GM19035 (cell line): ENCODE measurements at regions not wholly inside any gene's neighbourhood (a gene's known extent, or its start where the extent isn't known, plus 50 kb on each side); places are given as distances from the start of the nearest gene placed in this dataset.

ENCODE experiments used
- ATAC-seq: cut with Tn5 transposase; IDR thresholded peaks from one replicate; pipeline ENCODE4 v1.9.1; 2021; ENCODE audit not compliant: unreplicated experiment

DNA sequence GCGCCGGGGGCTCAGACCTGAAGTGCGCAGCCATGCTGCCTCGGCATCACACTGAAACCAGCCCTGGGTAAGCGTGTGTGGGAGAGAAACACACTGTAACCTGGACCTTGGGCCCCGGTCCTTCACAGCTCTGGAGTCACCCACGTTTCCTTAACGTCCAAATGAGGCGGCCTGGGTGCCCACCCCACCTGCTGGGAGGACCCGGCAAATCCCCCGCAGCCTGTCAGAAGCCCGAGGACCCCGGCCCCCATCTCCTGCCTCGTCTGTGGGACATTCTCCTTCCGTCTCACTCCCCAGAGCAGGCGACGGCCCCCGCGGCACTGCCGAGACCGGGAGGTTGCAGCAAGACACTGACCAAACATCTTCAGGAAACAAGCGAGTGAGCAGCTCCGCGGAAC, 66.5 kb upstream of the GALNT9 start:
- ATAC-seq = no peak

DNA sequence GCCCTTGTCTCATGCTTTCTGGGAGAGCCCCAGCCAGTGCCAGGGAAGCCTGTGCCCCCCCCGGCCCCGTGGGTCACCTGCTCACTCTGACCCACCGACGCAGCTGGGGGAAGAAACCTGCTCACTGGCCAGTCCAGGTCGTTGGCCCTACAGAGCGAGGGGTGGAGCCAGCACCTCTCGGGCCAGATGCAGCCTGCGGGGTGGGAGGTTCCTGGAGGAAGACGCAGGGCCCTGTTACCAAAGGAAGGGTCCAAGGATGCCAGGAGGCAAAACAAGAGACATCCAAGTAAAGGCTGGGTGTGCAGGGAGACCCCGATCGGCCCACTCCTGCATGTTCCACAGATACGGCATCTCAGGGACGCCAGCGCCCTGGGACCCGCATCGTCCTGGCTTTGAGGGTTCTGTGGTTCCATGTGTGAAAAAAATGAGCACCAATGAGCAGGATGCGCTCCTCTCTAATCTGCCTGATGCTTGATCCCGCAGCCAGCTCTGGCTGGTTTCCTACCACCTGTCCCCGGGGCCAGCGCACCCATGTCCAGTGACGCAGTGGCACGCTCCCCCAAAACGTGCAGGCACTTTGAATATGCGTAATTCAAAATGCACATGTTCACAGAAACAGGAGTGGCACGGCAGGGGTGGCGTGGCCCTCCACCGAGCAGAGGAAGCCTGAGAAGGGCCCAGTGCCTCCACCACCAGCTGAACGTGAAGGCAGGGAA, 66.0 kb upstream of the GALNT9 start:
- ATAC-seq = no peak

GRCh38 chr12:132393991-132394949, 64.9 kb upstream of the GALNT9 start:
- no peak for ATAC-seq

- no peak for ATAC-seq
Observed at GRCh38 chr12:132393245-132393795, 63.9 kb upstream of the GALNT9 start.

DNA sequence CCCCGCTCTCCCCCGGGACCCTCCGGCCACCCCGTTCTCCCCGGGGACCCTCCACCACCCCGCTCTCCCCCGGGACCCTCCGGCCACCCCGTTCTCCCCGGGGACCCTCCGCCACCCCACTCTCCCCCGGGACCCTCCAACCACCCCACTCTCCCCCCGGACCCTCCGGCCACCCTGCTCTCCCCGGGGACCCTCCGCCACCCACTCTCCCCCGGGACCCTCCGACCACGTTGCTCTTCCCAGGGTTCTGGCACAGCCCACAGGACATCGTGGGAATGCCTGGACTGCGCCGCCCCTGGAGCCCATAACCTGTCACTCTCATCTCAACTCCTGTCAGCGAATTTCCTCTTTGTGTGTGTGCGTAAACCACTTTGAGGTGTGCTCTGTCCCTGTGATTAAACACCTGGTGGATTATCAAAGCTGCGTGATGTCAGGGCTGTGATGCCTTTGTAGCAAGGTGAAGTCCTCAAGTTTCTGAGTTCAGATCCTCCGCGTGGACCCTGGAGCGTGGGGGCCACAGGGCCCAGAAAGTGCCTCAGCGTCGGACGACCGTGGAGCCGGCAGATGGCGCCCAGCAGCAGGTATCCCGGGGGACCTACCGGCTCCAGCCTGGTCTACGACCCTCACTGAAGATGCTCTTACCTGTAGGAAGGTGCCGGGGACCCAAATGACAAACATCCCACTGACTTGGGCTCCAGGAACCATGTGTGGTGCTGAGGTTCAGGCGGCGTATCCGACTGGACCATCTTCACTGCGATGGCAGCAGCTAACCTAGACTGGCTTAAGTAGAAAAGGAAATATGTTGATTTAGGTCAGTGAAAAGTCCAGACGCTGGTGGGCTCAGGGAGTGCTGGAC, 63.2 kb upstream of the GALNT9 start:
- ATAC-seq = no peak

- ATAC-seq = no peak
Observed at GRCh38 chr12:132391326-132392041, 62.1 kb upstream of the GALNT9 start.

DNA sequence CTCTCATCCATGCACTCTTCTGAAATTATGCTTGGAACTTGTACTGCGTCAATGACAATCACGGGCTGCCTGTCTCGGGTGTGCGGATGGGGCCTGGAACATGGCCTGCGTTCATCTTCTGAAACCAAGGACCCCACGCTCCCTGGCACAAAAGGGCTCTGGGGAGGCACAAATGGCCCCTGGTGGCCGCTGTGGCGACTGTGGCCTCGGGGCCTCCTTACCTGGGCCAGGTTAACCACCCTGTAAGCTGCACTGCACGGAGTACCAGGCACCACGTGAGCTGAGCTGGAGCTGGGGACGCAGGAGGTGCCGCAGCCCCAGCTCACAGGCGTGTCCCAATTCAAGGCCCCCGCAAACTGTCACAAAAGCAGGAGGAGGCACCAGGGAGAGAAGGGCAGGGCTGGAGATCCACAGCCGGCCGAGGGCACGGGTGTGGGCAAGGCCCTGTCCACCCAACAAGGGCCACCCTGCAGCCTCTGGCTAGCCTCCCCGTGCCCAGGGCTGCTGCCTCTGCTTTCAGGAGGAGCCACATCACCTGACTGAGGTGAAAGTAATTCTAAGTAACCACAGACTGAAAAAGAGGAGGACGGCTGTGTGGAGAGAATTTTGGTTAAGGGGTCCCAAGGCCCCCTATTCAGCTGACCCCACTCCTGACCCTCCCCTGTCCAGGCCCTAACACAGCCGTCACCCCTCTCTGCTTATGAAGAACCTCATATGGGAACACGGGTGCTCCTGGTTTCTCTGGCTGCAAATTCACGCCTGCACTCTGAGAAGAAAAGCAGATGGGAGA, 61.1 kb upstream of the GALNT9 start:
- no peak for ATAC-seq

DNA sequence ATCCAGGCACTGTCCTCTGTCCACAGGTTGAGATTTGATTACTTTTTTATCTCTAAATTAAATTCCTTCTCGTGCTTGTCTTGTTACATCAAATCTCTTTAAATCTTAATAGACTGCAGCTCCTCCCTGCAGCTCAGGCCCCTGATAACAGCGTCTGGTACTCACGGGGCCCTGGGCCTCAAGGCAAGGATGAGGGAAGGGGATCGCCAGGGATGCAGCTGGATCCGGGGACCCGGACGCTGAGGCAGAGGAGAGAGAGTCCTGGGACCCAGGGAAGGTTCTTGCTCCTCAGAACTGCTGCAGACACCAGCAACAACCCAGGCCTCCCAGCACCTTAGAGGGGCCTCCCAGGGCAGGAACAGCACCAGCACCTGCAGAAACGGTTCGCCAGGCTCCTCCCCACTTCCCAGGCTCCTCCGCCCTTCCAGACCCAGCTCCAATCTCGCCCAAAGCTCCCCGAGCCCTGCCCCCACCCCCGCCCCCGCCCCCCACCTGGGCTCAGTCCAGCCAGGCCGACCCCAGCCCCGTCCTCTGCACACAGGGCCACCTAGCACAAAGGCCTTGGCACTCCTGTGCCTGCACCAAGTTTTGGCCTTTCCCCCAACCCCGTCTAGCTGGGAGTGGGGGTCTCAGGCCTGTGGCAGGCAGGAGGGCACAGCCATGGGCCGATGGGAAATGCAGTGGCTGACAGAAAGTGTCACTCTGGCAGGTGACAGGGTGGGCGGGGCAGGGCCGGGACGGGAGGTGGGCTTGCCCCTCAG, 60.3 kb upstream of the GALNT9 start:
- ATAC-seq = no peak

DNA sequence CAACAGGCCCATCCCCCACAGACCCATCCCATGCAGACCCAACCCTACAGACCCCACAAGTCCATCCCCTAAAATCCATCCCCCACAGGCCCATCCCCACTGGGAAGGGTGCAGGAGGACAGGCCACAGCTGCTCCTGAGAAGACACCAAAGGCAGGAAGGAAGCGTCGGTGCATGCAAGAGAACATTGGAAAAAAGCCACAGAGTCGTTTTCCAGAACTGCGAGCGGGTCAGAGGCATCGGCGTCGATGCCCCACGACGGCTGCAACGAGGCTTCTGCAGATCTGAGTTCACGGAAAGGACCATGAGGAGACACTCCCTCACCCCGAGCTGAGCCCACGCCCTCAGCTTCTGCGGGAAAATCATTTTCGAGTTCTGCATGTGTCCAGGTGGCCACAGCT, 59.6 kb upstream of the GALNT9 start:
- ATAC-seq = no peak

GRCh38 chr12:132388379-132389015, 59.1 kb upstream of the GALNT9 start:
- no peak for ATAC-seq

DNA sequence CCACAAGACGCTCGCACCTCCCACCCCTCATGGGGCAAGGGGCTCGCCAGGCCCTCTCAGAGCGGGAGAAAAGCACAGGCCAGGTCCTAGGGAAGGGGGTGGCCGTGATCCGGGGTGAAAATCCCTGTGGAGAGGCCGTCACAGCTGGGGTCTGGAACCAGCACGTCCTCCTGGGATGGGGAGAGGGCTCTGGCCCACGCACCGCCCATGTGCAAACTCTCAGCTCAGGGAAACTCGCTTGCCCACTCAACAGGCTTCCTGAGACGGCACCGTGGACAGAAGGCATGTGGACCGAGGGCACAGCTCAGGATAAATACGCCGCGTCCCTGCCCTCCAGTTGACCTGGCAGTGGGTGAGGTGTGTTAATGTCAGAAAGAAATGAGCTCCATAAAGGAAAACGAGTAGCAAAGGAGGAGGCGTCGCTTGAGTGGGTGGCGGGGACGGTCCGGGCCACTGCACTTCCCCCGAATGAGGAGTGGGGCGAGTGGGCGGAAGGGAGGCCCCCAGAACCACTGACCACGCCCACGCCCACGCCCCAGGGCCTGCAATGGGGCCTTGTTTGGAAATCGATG, 57.6 kb upstream of the GALNT9 start:
- no peak for ATAC-seq

DNA sequence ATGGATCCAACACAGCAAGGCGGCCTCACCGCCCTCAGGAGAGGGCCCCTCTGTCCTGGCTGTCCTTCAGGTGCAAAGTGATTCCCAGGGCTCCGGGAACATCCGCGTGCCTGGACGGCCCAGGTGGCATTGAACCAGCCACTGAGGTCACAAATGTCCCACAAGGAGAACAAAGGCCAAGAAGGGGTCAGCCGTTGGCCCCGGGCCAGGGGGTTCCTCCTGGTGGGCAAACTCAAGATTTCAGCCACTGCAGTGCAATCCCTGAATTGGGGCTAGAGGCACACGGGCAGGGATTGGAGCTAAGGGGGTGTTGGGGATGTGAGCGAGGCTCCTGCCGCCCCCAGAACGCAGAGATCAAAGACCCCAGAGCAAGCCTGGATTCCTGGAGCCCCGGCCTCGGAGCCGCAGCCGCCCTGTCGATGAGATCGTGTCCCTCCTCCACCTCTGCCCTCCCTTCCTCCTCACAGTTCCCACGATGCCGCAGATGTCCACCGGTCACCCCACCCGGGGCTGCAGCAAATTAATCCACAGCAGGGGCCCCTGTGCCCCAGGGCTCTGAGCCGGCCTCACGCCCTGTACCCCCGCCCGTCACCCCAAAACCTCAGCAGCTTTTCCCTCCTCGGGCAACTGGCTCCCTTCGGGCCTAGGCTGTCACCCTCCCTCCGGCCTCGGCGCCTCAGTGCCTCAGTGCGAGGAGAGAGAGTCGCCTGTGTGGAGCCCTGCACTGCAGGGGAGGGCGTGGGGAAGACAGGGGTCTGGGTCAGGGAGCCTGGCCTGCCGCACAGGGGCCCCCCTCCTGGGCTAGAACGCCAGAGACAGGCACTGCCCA, 56.7 kb upstream of the GALNT9 start:
- no peak for ATAC-seq

DNA sequence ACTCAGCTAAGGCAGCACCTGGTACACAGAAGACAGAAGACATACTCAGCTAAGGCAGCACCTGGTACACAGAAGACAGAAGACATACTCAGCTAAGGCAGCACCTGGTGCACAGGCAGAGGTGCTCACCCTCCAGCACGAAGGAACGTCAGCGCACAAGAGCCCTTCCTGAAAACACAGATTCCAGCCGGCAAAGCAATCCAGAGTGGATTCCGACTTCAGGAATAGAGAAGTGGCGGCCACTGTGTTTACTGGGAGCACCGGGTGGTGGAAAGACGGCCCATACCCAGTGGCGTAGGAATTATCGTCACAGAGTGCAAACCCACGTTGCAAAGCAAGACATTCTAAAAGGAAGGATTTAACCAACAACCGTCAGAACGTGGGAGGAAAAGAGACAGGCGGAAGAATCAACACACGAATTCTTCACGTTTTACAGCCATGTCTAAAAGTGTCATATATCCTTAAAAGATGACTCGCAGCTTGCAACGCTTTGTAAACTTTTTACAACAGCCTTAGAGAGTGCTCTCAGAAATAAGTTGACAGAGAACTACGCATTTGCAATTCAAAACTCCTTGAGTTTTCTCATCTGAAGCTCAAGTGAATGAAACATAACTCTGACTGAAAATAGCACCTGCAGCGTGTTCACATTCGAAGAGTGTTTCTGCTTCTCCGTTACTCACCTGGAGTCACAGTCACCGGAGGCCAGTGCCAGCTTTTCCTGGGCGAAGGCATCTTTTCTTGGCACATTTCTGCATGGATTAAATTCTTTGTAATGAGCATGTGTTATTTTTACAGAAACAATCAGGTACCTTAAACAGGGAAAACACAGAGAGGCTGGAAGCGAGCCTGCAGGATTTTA, 55.8 kb upstream of the GALNT9 start:
- ATAC-seq = no peak

DNA sequence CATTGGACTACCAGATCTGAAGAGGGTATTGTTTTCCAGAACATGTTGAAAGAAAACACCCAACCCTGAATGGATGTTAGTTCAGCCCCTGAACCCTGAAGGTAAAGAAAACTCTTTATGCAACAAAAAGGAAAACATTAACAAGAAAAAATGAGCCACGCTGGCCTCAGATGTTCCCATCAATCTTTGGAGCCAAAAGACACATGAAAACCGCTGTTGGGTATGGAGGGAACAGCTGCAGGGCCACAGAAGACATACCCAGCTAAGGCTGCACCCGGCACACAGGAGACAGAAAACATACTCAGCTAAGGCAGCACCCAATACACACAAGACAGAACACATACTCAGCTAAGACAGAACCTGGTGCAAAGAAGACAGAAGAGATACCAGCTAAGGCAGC, 51.3 kb upstream of the GALNT9 start:
- ATAC-seq = no peak

GRCh38 chr12:132379996-132380395, 50.6 kb upstream of the GALNT9 start:
- no peak for ATAC-seq

DNA sequence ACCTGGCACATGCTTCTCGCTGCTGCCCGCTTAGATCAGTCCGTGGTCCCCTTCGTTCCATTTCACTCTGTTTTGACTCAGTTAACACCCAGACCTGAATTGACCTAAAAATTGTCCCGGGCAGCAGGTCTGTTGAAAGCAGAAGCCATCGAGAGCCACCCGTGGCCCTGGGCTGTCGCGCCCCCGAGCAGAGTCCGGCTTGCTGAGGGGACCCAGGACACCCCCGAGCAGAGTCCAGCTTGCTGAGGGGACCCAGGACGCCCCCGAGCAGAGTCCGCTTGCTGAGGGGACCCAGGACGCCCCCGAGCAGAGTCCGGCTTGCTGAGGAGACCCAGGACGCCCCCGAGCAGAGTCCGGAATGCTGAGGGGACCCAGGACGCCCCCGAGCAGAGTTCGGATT, 50.2 kb upstream of the GALNT9 start:
- no peak for ATAC-seq
